OCI-LY7 (cell line): ENCODE measurements at regions not wholly inside any gene's neighbourhood (a gene's known extent, or its start where the extent isn't known, plus 50 kb on each side); places are given as distances from the start of the nearest gene placed in this dataset.

Source experiments
- BruUV-seq: library from RNA; stranded (reverse); fragments of 400-500 nt; replicated peaks from 2 replicates; lab custom pipeline; 2021; lab: Mats Ljungman, UMichigan
- CTCF ChIA-PET: fragments of 300-600 bp; sonication (Branson Sonifier 250); formaldehyde crosslinking; loops from one replicate; lab custom pipeline; 2022; ENCODE audit warnings: antibody characterized with exemption; ENCODE audit not compliant: unreplicated experiment; lab: Charles Lee
- POLR2A ChIA-PET: fragments of 300-600 bp; sonication (Branson Sonifier 250); formaldehyde crosslinking; loops from one replicate; lab custom pipeline; 2022; ENCODE audit warnings: antibody characterized with exemption; lab: Charles Lee
- DNase-seq: peaks from one replicate; pipeline ENCODE4 v3.0.0-alpha.2; 2015; ENCODE audit warnings: low spot score
- H2AFZ ChIP-seq: fragments of 200-600 bp; sonication (generic), shearing (Covaris generic); 2 replicates; pipeline ENCODE4 v1.6.1; 2014; ENCODE audit warnings: mild to moderate bottlenecking, antibody characterized with exemption, low read length, moderate library complexity
- H3K27ac ChIP-seq: fragments of 200-600 bp; sonication (generic); 2 replicates; pipeline ENCODE4 v1.5.1; 2014; ENCODE audit warnings: mixed run types, low read depth, mild to moderate bottlenecking, moderate library complexity, low read length, inconsistent platforms; ENCODE audit not compliant: poor library complexity, severe bottlenecking
- H3K36me3 ChIP-seq: fragments of 200-600 bp; sonication (generic); 2 replicates; pipeline ENCODE4 v1.6.1; 2014; ENCODE audit warnings: mild to moderate bottlenecking, antibody characterized with exemption, low read length, moderate library complexity, mixed read lengths; ENCODE audit not compliant: insufficient read depth
- H3K4me1 ChIP-seq: fragments of 200-600 bp; sonication (generic); 2 replicates; pipeline ENCODE4 v1.5.1; 2014; ENCODE audit warnings: mild to moderate bottlenecking, low read length; ENCODE audit not compliant: insufficient read depth, poor library complexity, severe bottlenecking
- H3K4me2 ChIP-seq: fragments of 200-600 bp; sonication (generic); 2 replicates; pipeline ENCODE4 v1.6.1; 2014; ENCODE audit warnings: mild to moderate bottlenecking, low read length
- H3K4me3 ChIP-seq: fragments of 200-600 bp; sonication (generic); 2 replicates; pipeline ENCODE4 v1.5.1; 2014; ENCODE audit warnings: mild to moderate bottlenecking, low read depth, low read length; ENCODE audit not compliant: poor library complexity, severe bottlenecking
- H3K79me2 ChIP-seq: fragments of 200-600 bp; sonication (generic); 2 replicates; pipeline ENCODE4 v1.6.1; 2016; ENCODE audit warnings: low read depth, mild to moderate bottlenecking, low read length, moderate library complexity, mixed read lengths; ENCODE audit not compliant: insufficient read depth
- H3K9me2 ChIP-seq: fragments of 200-600 bp; sonication (generic); 2 replicates; pipeline ENCODE4 v1.6.1; 2016; ENCODE audit warnings: mild to moderate bottlenecking, low read length, mixed read lengths; ENCODE audit not compliant: insufficient read depth
- H3K9me3 ChIP-seq: fragments of 200-600 bp; sonication (generic); 2 replicates; pipeline ENCODE4 v1.6.1; 2014; ENCODE audit warnings: mild to moderate bottlenecking, mixed run types, low read length, mixed read lengths
- H4K20me1 ChIP-seq: fragments of 200-600 bp; sonication (generic); 2 replicates; pipeline ENCODE4 v1.6.1; 2014; ENCODE audit warnings: mild to moderate bottlenecking, antibody characterized with exemption, low read length, moderate library complexity, mixed read lengths; ENCODE audit not compliant: insufficient read depth
- CTCF ChIP-seq: fragments of 200-600 bp; sonication (generic); conservative IDR thresholded peaks from 2 replicates; pipeline ENCODE4 v1.5.1; 2014; ENCODE audit warnings: mild to moderate bottlenecking, antibody characterized with exemption, low read length, moderate library complexity, mixed read lengths
- EZH2phosphoT487 ChIP-seq: fragments of 200-600 bp; sonication (generic); IDR thresholded peaks from 2 replicates; pipeline ENCODE4 v1.6.1; 2018; ENCODE audit warnings: low read depth, borderline replicate concordance, mild to moderate bottlenecking, mixed run types, antibody characterized with exemption, low read length, moderate library complexity, mixed read lengths
- intact Hi-C: fragments of 100-400 bp; cut with micrococcal nuclease; formaldehyde crosslinking; loops from one replicate; pipeline ENCODE4 v1.10.0; 2022; ENCODE audit not compliant: unreplicated experiment

GRCh38 chr2:4900861-4901770 lies 791.1 kb upstream of the SOX11 start:
- TF ChIP-seq CTCF = no peak
- TF ChIP-seq EZH2phosphoT487 = no peak
- no TSS peak for BruUV-seq
- no peak overlapping the region for H3K27ac ChIP-seq
- no peaks in the 10 kb centered on the region for H3K79me2 ChIP-seq
- CTCF ChIA-PET = no interaction called here
- H3K4me2 ChIP-seq = no peak overlapping the region
- no peaks in the 10 kb centered on the region for H3K9me2 ChIP-seq
- no peaks in the 10 kb centered on the region for H3K9me3 ChIP-seq
- DNase-seq = no peak
- H3K4me3 ChIP-seq = no peak overlapping the region
- H2AFZ ChIP-seq = no peak overlapping the region
- intact Hi-C loops = no loop called here
- no peaks in the 10 kb centered on the region for H4K20me1 ChIP-seq
- no peaks in the 10 kb centered on the region for H3K36me3 ChIP-seq
- POLR2A ChIA-PET = no interaction called here
- no peaks in the 10 kb centered on the region for H3K4me1 ChIP-seq

GRCh38 chr2:4903656-4904348 lies 788.4 kb upstream of the SOX11 start:
- intact Hi-C loops = no loop called here
- POLR2A ChIA-PET = no interaction called here
- no peaks in the 10 kb centered on the region for H4K20me1 ChIP-seq

More at GRCh38 chr2:4903656-4904348, 788.4 kb upstream of the SOX11 start:
- no peak for DNase-seq
- CTCF ChIA-PET = no interaction called here
- no peak overlapping the region for H3K4me3 ChIP-seq
- H3K79me2 ChIP-seq = no peaks in the 10 kb centered on the region
- no TSS peak for BruUV-seq
- H2AFZ ChIP-seq = no peak overlapping the region
- no peaks in the 10 kb centered on the region for H3K36me3 ChIP-seq
- H3K27ac ChIP-seq = no peak overlapping the region
- no peaks in the 10 kb centered on the region for H3K9me3 ChIP-seq
- H3K4me2 ChIP-seq = no peak overlapping the region
- no peaks in the 10 kb centered on the region for H3K9me2 ChIP-seq
- no peak for TF ChIP-seq EZH2phosphoT487
- TF ChIP-seq CTCF = no peak
- no peaks in the 10 kb centered on the region for H3K4me1 ChIP-seq
